ENCODE measurements at regions not wholly inside any gene's neighbourhood (a gene's known extent, or its start where the extent isn't known, plus 50 kb on each side); places are given as distances from the start of the nearest gene placed in this dataset.

- ATAC-seq, result no peak
- no peak for DNase-seq
- no peaks in the 10 kb centered on the region for H3K36me3 ChIP-seq
- in situ Hi-C loops (cut with MboI; ENCODE audit: low sequenced_read_pairs in 4 of 4), result loop anchor here in 2 of 4 donors (25.0 kb wide), 2 partner anchors 283 to 483 kb away; no protein-coding TSS in a partner anchor
- no peaks in the 10 kb centered on the region for H3K9me3 ChIP-seq
- H3K27ac ChIP-seq, result no peak overlapping the region
- intact Hi-C loops (cut with DNase I; ENCODE audit: low total_unique reads), result no loop called here
- H3K4me3 ChIP-seq, result no peak overlapping the region
- no peaks in the 10 kb centered on the region for H3K4me1 ChIP-seq
- no peaks in the 10 kb centered on the region for H3K27me3 ChIP-seq
- no peak for TF ChIP-seq CTCF (IDR thresholded peaks at IDR 0.05 in 4 of 5, conservative IDR thresholded peaks at IDR 0.05 in 1 of 5)
- TF ChIP-seq POLR2A (IDR thresholded peaks at IDR 0.05), result no peak
Measured at GRCh38 chr5:57795203-57795602, 312.6 kb upstream of the ACTBL2 start.

GRCh38 chr5:57791875-57792274, 309.3 kb upstream of the ACTBL2 start:
- H3K4me3 ChIP-seq, result no peak overlapping the region
- no peaks in the 10 kb centered on the region for H3K27me3 ChIP-seq
- ATAC-seq (no peak), DNase-seq (no peak)
- H3K27ac ChIP-seq, result no peak overlapping the region
- no peaks in the 10 kb centered on the region for H3K9me3 ChIP-seq
- intact Hi-C loops (cut with DNase I; ENCODE audit: low total_unique reads) (no loop called here), in situ Hi-C loops (cut with MboI; ENCODE audit: low sequenced_read_pairs in 4 of 4) (loop anchor here in 2 of 4 donors (25.0 kb wide), 2 partner anchors 280 to 480 kb away; no protein-coding TSS in a partner anchor)
- H3K36me3 ChIP-seq, result no peaks in the 10 kb centered on the region
- TF ChIP-seq CTCF (IDR thresholded peaks at IDR 0.05 in 4 of 5, conservative IDR thresholded peaks at IDR 0.05 in 1 of 5) (no peak), POLR2A (IDR thresholded peaks at IDR 0.05) (no peak)
- no peaks in the 10 kb centered on the region for H3K4me1 ChIP-seq

DNA sequence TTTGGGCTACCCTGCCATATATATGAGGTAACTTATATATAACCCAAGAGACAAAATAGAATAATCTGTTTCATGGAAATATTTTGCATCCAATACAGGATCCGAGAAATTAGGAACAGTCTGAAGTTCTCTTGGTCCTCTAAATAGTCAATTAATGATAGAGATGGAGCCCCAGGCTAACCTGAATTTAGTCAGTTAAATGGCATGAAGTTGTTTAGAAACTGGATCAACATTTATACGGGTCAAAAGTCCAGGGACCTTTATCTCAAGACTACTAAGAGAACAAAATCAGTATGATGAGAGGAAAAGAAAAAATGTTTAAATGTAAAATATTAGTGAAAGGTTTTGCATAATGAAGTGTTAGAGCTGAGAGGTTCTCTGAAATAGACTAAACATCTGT, 303.3 kb upstream of the ACTBL2 start:
- TF ChIP-seq CTCF (IDR thresholded peaks at IDR 0.05 in 4 of 5, conservative IDR thresholded peaks at IDR 0.05 in 1 of 5) (no peak), POLR2A (IDR thresholded peaks at IDR 0.05) (no peak)
- no peak overlapping the region for H3K27ac ChIP-seq
- ATAC-seq, result no peak
- intact Hi-C loops (cut with DNase I; ENCODE audit: low total_unique reads), result no loop called here
- no peaks in the 10 kb centered on the region for H3K27me3 ChIP-seq
- H3K36me3 ChIP-seq, result no peaks in the 10 kb centered on the region
- no peak overlapping the region for H3K4me3 ChIP-seq
- peaks cover 0 to 14% of the 10 kb centered on the region in 2 donors for H3K4me1 ChIP-seq
- DNase-seq, result no peak
- H3K9me3 ChIP-seq, result no peaks in the 10 kb centered on the region
- in situ Hi-C loops (cut with MboI; ENCODE audit: low sequenced_read_pairs in 4 of 4), result loop anchor here in 3 of 4 donors (10.0 to 25.0 kb wide), 4 partner anchors 274 to 669 kb away; no protein-coding TSS in a partner anchor

GRCh38 chr5:57784121-57784520, 301.5 kb upstream of the ACTBL2 start:
- Histone ChIP-seq H3K4me1 (peaks cover 11 to 19% of the 10 kb centered on the region in 2 donors), H3K9me3 (no peaks in the 10 kb centered on the region), H3K27ac (peak overlapping the region in 3 of 4 donors; percentile 21 to 40 (median 29)), H3K27me3 (no peaks in the 10 kb centered on the region), H3K36me3 (no peaks in the 10 kb centered on the region), H3K4me3 (peak overlapping the region; percentile 11 to 33 (median 26))
- no peak for DNase-seq
- TF ChIP-seq POLR2A (IDR thresholded peaks at IDR 0.05) (no peak), CTCF (IDR thresholded peaks at IDR 0.05 in 4 of 5, conservative IDR thresholded peaks at IDR 0.05 in 1 of 5) (no peak)
- in situ Hi-C loops (cut with MboI; ENCODE audit: low sequenced_read_pairs in 4 of 4), result loop anchor here in 3 of 4 donors (5.0 to 25.0 kb wide), 6 partner anchors 272 to 678 kb away; partner anchors contain the start of gene PLK2 (in 1 of the 3)
- intact Hi-C loops (cut with DNase I; ENCODE audit: low total_unique reads), result no loop called here
- ATAC-seq, result peak; percentile 22 to 46
